ENCODE measurements at regions not wholly inside any gene's neighbourhood (a gene's known extent, or its start where the extent isn't known, plus 50 kb on each side); places are given as distances from the start of the nearest gene placed in this dataset.

DNA sequence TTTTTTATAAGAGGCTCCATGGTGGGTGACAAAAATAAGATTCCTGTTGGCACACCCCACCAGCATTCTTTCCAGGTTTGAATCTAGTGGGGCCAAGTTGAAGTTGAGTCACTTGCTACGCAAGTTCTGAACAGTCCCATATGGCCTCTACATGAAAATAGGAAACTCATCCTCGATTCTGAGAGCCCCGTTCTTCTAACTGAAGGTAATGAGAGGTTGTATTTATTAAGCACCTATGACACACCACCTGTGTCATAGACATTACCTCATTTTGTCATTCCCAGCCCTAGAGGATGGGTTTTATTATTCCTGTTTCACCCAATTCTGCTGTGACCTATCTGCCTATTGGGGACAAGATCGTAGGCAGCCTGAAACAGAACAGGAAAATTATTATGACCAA is 131.7 kb downstream of the ACTL7B start:
- no peak overlapping the region for H3K14ac ChIP-seq (ENCODE audit: insufficient read depth, low read length)
- no peak overlapping the region for H3K18ac ChIP-seq (ENCODE audit: insufficient read length, low read depth, low read length)
- no peak overlapping the region for H3K27ac Mint-ChIP-seq
- H2BK5ac ChIP-seq (ENCODE audit: insufficient read length, low read length), result no peak overlapping the region
- H3K9ac ChIP-seq (ENCODE audit: extremely low read depth, insufficient read length, low read length), result no peak overlapping the region
- no peaks in the 10 kb centered on the region for H4K20me1 ChIP-seq (ENCODE audit: control insufficient read depth, insufficient read depth, insufficient read length)
- no peak overlapping the region for H3K4ac ChIP-seq (ENCODE audit: low read depth, low read length)
- H3K36me3 Mint-ChIP-seq (ENCODE audit: insufficient read depth in 1 of 3, low read depth in 3 of 3), result no peaks in the 10 kb centered on the region
- no peak overlapping the region for H4K91ac ChIP-seq (ENCODE audit: insufficient read length, low read depth, low read length)
- H2AFZ ChIP-seq (ENCODE audit: low read length), result no peak overlapping the region
- H2AK5ac ChIP-seq (ENCODE audit: insufficient read length, low read length), result no peak overlapping the region
- H4K8ac ChIP-seq (replicated peaks; ENCODE audit: insufficient read length, low read depth, low read length), result no peak overlapping the region
- no peak overlapping the region for H3K23ac ChIP-seq (ENCODE audit: insufficient read length, low read depth, low read length)
- H3K27me3 ChIP-seq (ENCODE audit: insufficient read depth, low read length), result no peaks in the 10 kb centered on the region
- H4K5ac ChIP-seq (ENCODE audit: insufficient read length, low read depth, low read length), result no peak overlapping the region
- no peaks in the 10 kb centered on the region for H3K9me3 Mint-ChIP-seq
- no peaks in the 10 kb centered on the region for H3K79me1 ChIP-seq (ENCODE audit: insufficient read depth, low read depth, low read length, poor library complexity, severe bottlenecking)
- no peaks in the 10 kb centered on the region for H3K23me2 ChIP-seq (ENCODE audit: insufficient read length, low read depth, low read length, poor library complexity, severe bottlenecking)
- H3K56ac ChIP-seq (ENCODE audit: insufficient read length, low read depth, low read length), result no peak overlapping the region
- H2BK15ac ChIP-seq (ENCODE audit: low read depth, low read length), result no peak overlapping the region
- no peak overlapping the region for H3K4me3 Mint-ChIP-seq
- WGBS (ENCODE audit: extremely low coverage, insufficient read length, low lambda C conversion rate), result no CpG with 5 or more reads among the region's 4 CpGs
- H3K27ac ChIP-seq (ENCODE audit: insufficient read length, low read depth, low read length), result no peak overlapping the region
- no peaks in the 10 kb centered on the region for H3K4me1 Mint-ChIP-seq
- no peak overlapping the region for H2BK120ac ChIP-seq (ENCODE audit: low read depth, low read length, poor library complexity, severe bottlenecking)
- H2BK12ac ChIP-seq (ENCODE audit: insufficient read length, low read depth, low read length), result no peak overlapping the region
- no peak overlapping the region for H3K4me2 ChIP-seq (ENCODE audit: insufficient read depth, insufficient read length, low read length)
- no peaks in the 10 kb centered on the region for H3K4me1 ChIP-seq (ENCODE audit: insufficient read depth, low read length)
- no peak for DNase-seq
- no peak overlapping the region for H2BK20ac ChIP-seq (ENCODE audit: low read depth, low read length, poor library complexity, severe bottlenecking)
- H3K79me2 ChIP-seq (ENCODE audit: insufficient read depth, low read length), result no peaks in the 10 kb centered on the region
- no peak overlapping the region for H3T11ph ChIP-seq (ENCODE audit: low read length)
- H3K9me3 ChIP-seq (ENCODE audit: control insufficient read depth, low read depth, low read length), result no peaks in the 10 kb centered on the region
- no peaks in the 10 kb centered on the region for H3K27me3 Mint-ChIP-seq (ENCODE audit: low read depth)
- TF ChIP-seq, protein P1, sequence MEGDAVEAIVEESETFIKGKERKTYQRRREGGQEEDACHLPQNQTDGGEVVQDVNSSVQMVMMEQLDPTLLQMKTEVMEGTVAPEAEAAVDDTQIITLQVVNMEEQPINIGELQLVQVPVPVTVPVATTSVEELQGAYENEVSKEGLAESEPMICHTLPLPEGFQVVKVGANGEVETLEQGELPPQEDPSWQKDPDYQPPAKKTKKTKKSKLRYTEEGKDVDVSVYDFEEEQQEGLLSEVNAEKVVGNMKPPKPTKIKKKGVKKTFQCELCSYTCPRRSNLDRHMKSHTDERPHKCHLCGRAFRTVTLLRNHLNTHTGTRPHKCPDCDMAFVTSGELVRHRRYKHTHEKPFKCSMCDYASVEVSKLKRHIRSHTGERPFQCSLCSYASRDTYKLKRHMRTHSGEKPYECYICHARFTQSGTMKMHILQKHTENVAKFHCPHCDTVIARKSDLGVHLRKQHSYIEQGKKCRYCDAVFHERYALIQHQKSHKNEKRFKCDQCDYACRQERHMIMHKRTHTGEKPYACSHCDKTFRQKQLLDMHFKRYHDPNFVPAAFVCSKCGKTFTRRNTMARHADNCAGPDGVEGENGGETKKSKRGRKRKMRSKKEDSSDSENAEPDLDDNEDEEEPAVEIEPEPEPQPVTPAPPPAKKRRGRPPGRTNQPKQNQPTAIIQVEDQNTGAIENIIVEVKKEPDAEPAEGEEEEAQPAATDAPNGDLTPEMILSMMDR (conservative IDR thresholded peaks at IDR 0.05), result no peak
